ENCODE measurements at regions not wholly inside any gene's neighbourhood (a gene's known extent, or its start where the extent isn't known, plus 50 kb on each side); places are given as distances from the start of the nearest gene placed in this dataset.

- TF ChIP-seq, protein P1, sequence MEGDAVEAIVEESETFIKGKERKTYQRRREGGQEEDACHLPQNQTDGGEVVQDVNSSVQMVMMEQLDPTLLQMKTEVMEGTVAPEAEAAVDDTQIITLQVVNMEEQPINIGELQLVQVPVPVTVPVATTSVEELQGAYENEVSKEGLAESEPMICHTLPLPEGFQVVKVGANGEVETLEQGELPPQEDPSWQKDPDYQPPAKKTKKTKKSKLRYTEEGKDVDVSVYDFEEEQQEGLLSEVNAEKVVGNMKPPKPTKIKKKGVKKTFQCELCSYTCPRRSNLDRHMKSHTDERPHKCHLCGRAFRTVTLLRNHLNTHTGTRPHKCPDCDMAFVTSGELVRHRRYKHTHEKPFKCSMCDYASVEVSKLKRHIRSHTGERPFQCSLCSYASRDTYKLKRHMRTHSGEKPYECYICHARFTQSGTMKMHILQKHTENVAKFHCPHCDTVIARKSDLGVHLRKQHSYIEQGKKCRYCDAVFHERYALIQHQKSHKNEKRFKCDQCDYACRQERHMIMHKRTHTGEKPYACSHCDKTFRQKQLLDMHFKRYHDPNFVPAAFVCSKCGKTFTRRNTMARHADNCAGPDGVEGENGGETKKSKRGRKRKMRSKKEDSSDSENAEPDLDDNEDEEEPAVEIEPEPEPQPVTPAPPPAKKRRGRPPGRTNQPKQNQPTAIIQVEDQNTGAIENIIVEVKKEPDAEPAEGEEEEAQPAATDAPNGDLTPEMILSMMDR (IDR thresholded peaks at IDR 0.05; ENCODE audit: insufficient read depth, low read length), result peak; percentile 66
- DNase-seq (ENCODE audit: low read depth), result peak; percentile 94
- H3K4me3 ChIP-seq (ENCODE audit: low read depth, low read length), result no peak overlapping the region
These were observed 134.2 kb downstream of the CHIC2 start for GRCh38 chr4:53929955-53930798.

DNA sequence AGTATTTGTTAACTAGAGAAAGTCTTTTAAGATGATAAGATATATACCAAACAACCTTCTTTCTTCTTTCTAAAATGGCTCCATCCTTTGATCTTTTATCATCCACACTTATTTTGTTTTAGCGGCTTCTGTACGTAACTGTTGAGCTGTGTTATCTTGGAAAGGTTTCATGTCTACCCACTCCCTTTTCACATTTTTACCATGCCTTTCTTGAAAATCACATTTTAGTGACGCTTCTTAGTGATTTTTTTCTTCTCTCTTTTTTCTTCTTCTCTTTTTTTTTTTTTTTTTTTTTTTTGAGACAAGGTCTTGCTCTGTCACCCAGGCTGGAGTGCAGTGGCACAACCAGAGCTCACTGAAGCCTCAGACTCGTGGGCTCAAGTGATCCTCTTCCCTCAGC, 135.1 kb downstream of the CHIC2 start:
- peak; percentile 39 for DNase-seq (ENCODE audit: low read depth)
- TF ChIP-seq, protein P1 (IDR thresholded peaks at IDR 0.05; ENCODE audit: insufficient read depth, low read length), result no peak

DNA sequence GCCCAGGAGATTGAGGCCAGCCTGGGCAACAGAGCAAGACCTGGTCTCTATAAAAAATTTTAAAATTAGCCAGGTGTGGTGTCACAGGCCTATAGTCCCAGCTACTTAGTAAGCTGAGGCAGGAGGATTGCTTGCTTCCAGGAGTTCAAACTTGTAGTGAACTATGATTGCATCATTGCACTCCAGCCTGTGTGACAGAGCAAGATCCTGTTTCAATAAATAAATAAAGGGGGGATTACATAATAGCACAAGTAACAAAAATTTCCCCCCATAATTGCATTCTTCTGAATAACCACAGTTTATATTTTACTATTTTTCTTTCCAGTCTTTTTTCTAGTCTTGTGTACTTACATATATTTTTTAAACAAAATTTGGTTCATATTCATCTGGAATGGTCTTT, 135.6 kb downstream of the CHIC2 start:
- H3K4me3 ChIP-seq (ENCODE audit: low read depth, low read length), result no peak overlapping the region
- DNase-seq (ENCODE audit: low read depth), result peak; percentile 79
- TF ChIP-seq, protein P1 (IDR thresholded peaks at IDR 0.05; ENCODE audit: insufficient read depth, low read length), result no peak

More for the DNA sequence above, 135.1 kb downstream of the CHIC2 start:
- no peak overlapping the region for H3K4me3 ChIP-seq (ENCODE audit: low read depth, low read length)

DNA sequence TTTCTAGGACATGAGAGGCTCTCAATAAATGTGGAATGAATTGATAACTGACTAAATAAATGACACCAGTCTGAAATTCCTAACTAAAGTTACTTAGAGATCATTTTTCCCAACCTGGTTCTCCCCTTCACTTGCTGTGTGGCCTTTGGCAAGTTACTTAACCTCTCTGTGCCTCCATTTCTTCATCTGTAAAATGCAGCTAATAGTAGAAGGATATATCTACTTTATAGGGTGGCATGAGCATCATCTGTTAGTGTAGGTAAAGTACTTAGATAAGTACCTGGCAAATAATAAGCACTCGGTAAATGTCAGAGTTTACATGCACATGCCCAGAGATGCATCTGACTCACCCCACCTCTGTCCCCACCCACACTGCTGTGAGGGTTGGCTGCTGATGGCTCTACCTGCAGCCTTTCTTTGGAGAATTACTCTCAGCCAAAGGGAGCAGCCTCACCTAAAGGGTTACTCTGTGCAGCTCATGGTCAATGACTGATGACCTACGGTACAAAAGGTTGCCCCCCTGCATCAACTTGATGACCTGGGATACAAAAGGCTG, 139.3 kb downstream of the CHIC2 start:
- TF ChIP-seq, protein P1 (IDR thresholded peaks at IDR 0.05; ENCODE audit: insufficient read depth, low read length), result no peak
- no peak for DNase-seq (ENCODE audit: low read depth)
- H3K4me3 ChIP-seq (ENCODE audit: low read depth, low read length), result no peak overlapping the region

DNA sequence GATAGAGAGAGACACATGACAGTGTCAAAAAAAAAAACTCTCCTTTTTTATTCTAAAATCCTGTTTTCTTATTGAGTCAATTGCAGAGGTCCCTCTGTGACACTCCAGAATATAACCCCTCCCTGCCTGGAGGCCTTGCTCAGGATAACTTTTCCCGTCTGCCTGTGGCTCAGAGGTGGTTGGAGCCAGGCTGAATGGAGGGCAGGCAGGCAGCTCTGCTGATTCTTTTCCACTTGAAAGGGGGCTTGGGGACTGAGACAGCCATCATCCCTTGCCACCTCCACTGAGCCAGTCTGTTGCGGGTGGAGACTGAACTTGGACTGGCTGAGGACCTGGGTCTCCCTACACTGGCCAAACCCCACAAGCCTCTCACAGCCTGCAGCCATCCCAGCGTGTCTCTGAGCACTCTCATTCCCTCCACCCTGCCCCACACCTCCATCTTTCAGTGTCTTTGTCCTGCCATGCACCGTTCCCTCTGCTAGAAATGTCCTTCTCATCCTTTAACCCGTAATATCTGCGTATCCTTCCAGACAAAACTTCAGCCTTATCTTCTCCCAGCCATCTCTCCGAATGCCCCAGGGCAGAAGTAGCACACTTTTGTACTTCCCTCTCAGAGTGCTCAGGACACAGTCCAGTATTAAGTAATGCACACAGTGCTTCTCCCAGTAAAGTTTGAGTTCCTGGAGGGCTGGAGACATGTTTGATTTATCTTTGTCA, 139.9 kb downstream of the CHIC2 start:
- H3K4me3 ChIP-seq (ENCODE audit: low read depth, low read length), result no peak overlapping the region
- DNase-seq (ENCODE audit: low read depth), result no peak
- TF ChIP-seq, protein P1 (IDR thresholded peaks at IDR 0.05; ENCODE audit: insufficient read depth, low read length), result no peak

DNA sequence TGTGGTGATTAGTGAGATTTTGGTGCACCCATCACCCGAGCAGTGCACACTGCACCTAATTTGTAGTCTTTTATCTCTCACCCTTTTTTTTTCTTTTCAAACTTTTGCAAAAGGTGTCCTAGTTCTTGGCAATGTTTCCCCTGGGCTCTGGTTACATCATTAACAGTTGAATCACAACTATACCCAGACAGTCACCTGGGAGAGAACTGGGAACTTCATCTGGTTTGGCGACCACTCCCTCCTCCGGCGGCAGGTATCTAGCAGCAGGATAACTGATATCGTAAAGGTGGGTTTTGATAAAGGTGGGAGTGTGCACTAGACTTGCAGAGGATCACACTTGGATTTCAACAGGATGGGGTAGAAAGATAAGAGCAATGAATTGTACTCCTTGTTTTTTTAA, 140.5 kb downstream of the CHIC2 start:
- TF ChIP-seq, protein P1 (IDR thresholded peaks at IDR 0.05; ENCODE audit: insufficient read depth, low read length), result no peak
- no peak overlapping the region for H3K4me3 ChIP-seq (ENCODE audit: low read depth, low read length)
- DNase-seq (ENCODE audit: low read depth), result no peak

Data from fibroblast of the aortic adventitia (primary cell).